ENCODE measurements at regions not wholly inside any gene's neighbourhood (a gene's known extent, or its start where the extent isn't known, plus 50 kb on each side); places are given as distances from the start of the nearest gene placed in this dataset.

DNA sequence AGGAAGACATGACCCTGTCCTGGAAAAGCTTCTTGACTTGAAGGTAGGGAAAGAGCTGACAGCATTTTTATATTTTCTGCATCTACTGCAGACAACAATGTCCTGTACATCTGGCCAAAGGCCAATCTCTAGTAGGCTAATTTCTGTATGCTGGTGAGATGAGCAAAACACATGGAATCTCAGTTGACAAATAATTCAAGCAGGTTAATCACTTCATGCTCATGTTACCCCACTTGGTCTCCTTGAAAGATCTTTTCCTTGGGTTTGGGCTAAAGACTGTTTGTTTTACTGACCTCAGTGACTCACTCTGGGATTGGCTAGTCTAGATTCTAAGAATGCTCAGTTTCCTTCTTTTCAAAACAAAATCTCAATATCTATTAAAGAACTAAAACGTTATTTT, 298.8 kb downstream of the LMO7 start:
- no peak overlapping the region for H3K27ac ChIP-seq
- no peak overlapping the region for H3K4me3 ChIP-seq
- WGBS, 2 donors, result 73 to 76% methylated on average over 1 of the region's 1 CpG
- H3K9me3 ChIP-seq, result peaks cover 0 to 4% (median 0%) of the 10 kb centered on the region in 11 donors
- ATAC-seq, result no peak
- no peak for DNase-seq
- H3K36me3 ChIP-seq, result no peaks in the 10 kb centered on the region
- intact Hi-C loops (cut with DNase I), result no loop called here
- TF ChIP-seq, protein P1, sequence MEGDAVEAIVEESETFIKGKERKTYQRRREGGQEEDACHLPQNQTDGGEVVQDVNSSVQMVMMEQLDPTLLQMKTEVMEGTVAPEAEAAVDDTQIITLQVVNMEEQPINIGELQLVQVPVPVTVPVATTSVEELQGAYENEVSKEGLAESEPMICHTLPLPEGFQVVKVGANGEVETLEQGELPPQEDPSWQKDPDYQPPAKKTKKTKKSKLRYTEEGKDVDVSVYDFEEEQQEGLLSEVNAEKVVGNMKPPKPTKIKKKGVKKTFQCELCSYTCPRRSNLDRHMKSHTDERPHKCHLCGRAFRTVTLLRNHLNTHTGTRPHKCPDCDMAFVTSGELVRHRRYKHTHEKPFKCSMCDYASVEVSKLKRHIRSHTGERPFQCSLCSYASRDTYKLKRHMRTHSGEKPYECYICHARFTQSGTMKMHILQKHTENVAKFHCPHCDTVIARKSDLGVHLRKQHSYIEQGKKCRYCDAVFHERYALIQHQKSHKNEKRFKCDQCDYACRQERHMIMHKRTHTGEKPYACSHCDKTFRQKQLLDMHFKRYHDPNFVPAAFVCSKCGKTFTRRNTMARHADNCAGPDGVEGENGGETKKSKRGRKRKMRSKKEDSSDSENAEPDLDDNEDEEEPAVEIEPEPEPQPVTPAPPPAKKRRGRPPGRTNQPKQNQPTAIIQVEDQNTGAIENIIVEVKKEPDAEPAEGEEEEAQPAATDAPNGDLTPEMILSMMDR (IDR thresholded peaks at IDR 0.05), result no peak
- no peaks in the 10 kb centered on the region for H3K27me3 ChIP-seq
- H3K4me1 ChIP-seq, result no peaks in the 10 kb centered on the region

DNA sequence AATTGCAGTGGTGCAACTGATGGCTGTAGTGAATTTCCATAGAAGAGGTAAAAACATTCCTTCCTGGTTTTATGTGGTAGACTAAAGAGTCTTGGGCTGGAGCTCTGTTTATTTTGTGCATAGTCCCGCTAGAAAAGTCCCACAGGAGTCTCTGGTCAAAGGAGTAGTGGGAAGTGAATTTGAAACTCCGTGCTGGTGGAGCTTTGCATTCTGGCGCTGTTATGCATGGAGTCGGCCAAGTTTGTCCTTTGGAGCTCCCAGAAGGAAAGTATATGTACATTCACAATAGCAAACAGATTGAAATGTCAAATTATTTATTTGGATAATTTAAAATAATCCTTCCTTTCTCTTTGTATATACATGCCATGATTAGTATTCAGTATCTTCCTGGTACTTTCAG, 296.5 kb downstream of the LMO7 start:
- intact Hi-C loops (cut with DNase I), result no loop called here
- H3K36me3 ChIP-seq, result no peaks in the 10 kb centered on the region
- no peaks in the 10 kb centered on the region for H3K4me1 ChIP-seq
- H3K9me3 ChIP-seq, result peaks cover 0 to 7% (median 0%) of the 10 kb centered on the region in 11 donors
- H3K4me3 ChIP-seq, result no peak overlapping the region
- H3K27ac ChIP-seq, result no peak overlapping the region
- TF ChIP-seq, protein P1 (IDR thresholded peaks at IDR 0.05), result no peak
- H3K27me3 ChIP-seq, result no peaks in the 10 kb centered on the region
- WGBS, 2 donors, result 59 to 68% methylated on average over 4 of the region's 4 CpGs
- ATAC-seq (no peak), DNase-seq (no peak)

DNA sequence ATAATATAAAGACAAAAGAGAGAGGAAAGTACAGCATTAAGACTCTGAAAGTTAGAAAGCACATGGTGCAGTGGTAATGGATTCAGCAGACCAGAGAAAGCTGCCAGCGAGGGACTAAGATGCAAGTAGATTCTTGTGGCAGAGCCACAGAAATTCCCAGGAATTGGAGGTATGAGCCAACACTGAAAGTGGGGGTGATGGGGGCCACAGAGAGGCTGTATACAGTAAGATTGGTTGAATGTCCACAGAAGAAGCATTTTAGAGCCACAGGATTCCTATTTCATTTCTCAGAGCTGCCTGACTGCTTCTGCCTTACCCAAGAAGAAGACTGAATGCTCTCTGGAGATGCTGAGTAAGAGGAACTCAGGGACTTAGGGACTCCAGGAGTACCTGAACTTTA, 295.0 kb downstream of the LMO7 start:
- no peaks in the 10 kb centered on the region for H3K27me3 ChIP-seq
- WGBS, 2 donors, result 94 to 100% methylated on average over 1 of the region's 1 CpG
- H3K4me1 ChIP-seq, result no peaks in the 10 kb centered on the region
- no peak for DNase-seq
- intact Hi-C loops (cut with DNase I), result no loop called here
- H3K4me3 ChIP-seq, result no peak overlapping the region
- H3K9me3 ChIP-seq, result peaks cover 0 to 7% (median 0%) of the 10 kb centered on the region in 11 donors
- TF ChIP-seq, protein P1 (IDR thresholded peaks at IDR 0.05), result no peak
- no peak for ATAC-seq
- H3K27ac ChIP-seq, result no peak overlapping the region
- no peaks in the 10 kb centered on the region for H3K36me3 ChIP-seq

DNA sequence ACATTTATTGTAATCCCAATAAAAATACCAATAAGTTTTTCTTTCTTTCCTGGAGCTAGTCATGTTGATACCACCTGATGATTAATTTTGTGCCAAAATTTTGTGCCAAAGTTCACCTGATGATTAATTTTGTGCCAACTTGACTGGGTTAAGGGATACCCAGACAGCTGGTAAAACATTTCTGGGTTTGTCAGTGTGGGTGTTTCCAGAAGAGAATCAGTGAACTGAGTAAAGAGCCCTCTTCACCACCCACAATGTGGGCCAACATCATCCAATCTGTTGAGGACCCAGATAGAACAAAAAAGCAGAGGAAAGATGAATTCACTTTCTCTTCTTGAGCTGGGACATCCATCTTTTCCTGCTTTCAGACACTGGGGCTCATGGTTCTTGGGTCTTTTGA, 292.9 kb downstream of the LMO7 start:
- ATAC-seq (no peak), DNase-seq (no peak)
- H3K9me3 ChIP-seq, result peaks cover 0 to 7% (median 0%) of the 10 kb centered on the region in 11 donors
- H3K4me3 ChIP-seq, result no peak overlapping the region
- no peaks in the 10 kb centered on the region for H3K36me3 ChIP-seq
- no peaks in the 10 kb centered on the region for H3K27me3 ChIP-seq
- H3K4me1 ChIP-seq, result no peaks in the 10 kb centered on the region
- H3K27ac ChIP-seq, result no peak overlapping the region
- intact Hi-C loops (cut with DNase I), result no loop called here
- TF ChIP-seq, protein P1 (IDR thresholded peaks at IDR 0.05), result no peak
